CD4-positive, alpha-beta T cell (primary cell): ENCODE measurements at regions not wholly inside any gene's neighbourhood (a gene's known extent, or its start where the extent isn't known, plus 50 kb on each side); places are given as distances from the start of the nearest gene placed in this dataset.

Experiments used
- ATAC-seq: fragments of 200-7000 bp; cut with Tn5 transposase; one replicate; pipeline ENCODE4 v1.10.0; 2022; ENCODE audit warnings: mild to moderate bottlenecking; ENCODE audit not compliant: poor library complexity
- CTCF ChIA-PET: fragments of 350-600 bp; sonication (Branson Sonifier 250); formaldehyde crosslinking; loops from one replicate; lab custom pipeline; 2021; ENCODE audit warnings: antibody characterized with exemption, inconsistent platforms; lab: Charles Lee
- POLR2A ChIA-PET: fragments of 350-600 bp; sonication (Branson Sonifier 250); formaldehyde crosslinking; loops from one replicate; lab custom pipeline; 2021; ENCODE audit warnings: antibody characterized with exemption, inconsistent platforms; lab: Charles Lee
- DNase-seq, 14 experiments: peaks; one replicate each; pipeline ENCODE4 v3.0.0-alpha.2; 2013 to 2020; ENCODE audit warnings: mixed read lengths in 2 of 14
- H3K27ac ChIP-seq, 2 donors: one replicate each; pipeline versions ENCODE4 v1.5.1 to v1.7.0; 2013; ENCODE audit warnings: low read length in 2 of 2, low read depth in 1 of 2, mild to moderate bottlenecking in 1 of 2
- H3K27me3 ChIP-seq, 2 experiments: 1 replicate in 1 of 2; 2 replicates in 1 of 2; pipeline versions ENCODE4 v1.6.1 to v1.7.0; 2013; ENCODE audit warnings: low read length in 2 of 2, control low read depth in 1 of 2, mild to moderate bottlenecking in 1 of 2, moderate library complexity in 1 of 2; ENCODE audit not compliant: insufficient read depth in 2 of 2, control insufficient read depth in 1 of 2
- H3K36me3 ChIP-seq: one replicate; pipeline ENCODE4 v1.6.1; 2013; ENCODE audit warnings: low read length, control low read depth; ENCODE audit not compliant: insufficient read depth
- H3K4me1 ChIP-seq: one replicate; pipeline ENCODE4 v1.6.1; 2013; ENCODE audit warnings: low read length, control low read depth; ENCODE audit not compliant: insufficient read depth
- H3K4me3 ChIP-seq: one replicate; pipeline ENCODE4 v1.5.1; 2013; ENCODE audit warnings: mild to moderate bottlenecking, low read length, moderate library complexity
- H3K9me3 ChIP-seq, 2 experiments: 1 replicate in 1 of 2; 2 replicates in 1 of 2; pipeline versions ENCODE4 v1.6.1 to v1.7.0; 2013; ENCODE audit warnings: low read length in 2 of 2, mild to moderate bottlenecking in 2 of 2, control low read depth in 1 of 2, moderate library complexity in 1 of 2; ENCODE audit not compliant: control insufficient read depth in 1 of 2, insufficient read depth in 1 of 2
- H3K27ac Mint-ChIP-seq: one replicate; pipeline ENCODE4 v1.8.0; 2020; ENCODE audit warnings: mixed read lengths
- H3K27me3 Mint-ChIP-seq: one replicate; pipeline ENCODE4 v1.8.0; 2021; ENCODE audit warnings: mixed read lengths
- H3K36me3 Mint-ChIP-seq: one replicate; pipeline ENCODE4 v1.8.0; 2021; ENCODE audit warnings: low read depth, mixed read lengths
- H3K4me1 Mint-ChIP-seq: one replicate; pipeline ENCODE4 v1.8.0; 2021; ENCODE audit warnings: low read depth, mixed read lengths
- H3K4me3 Mint-ChIP-seq: one replicate; pipeline ENCODE4 v1.8.0; 2020; ENCODE audit warnings: mild to moderate bottlenecking, mixed read lengths
- H3K9me3 Mint-ChIP-seq: one replicate; pipeline ENCODE4 v1.8.0; 2020; ENCODE audit warnings: mixed read lengths
- CTCF ChIP-seq: fragments of 200-600 bp; IDR thresholded peaks from one replicate; pipeline ENCODE4 v1.8.0; 2022; ENCODE audit warnings: antibody characterized with exemption, mild to moderate bottlenecking
- intact Hi-C, 2 experiments: fragments of 100-400 bp; cut with DNase I in 1 of 2; cut with micrococcal nuclease in 1 of 2; formaldehyde crosslinking; loops; one replicate each; pipeline versions ENCODE4 v1.15.1 to v1.9.0; 2023 to 2025; cut with DNase I, micrococcal nuclease

GRCh38 chr7:28304290-28304689 is 108.0 kb upstream of the CREB5 start:
- Histone ChIP-seq H3K4me3 (no peak overlapping the region), H3K4me1 (no peaks in the 10 kb centered on the region), H3K9me3 (no peaks in the 10 kb centered on the region), H3K36me3 (no peaks in the 10 kb centered on the region), H3K27ac (no peak overlapping the region), H3K27me3 (no peaks in the 10 kb centered on the region)
- Mint-ChIP-seq H3K27ac (no peak overlapping the region), H3K4me1 (no peaks in the 10 kb centered on the region), H3K36me3 (no peaks in the 10 kb centered on the region), H3K27me3 (no peaks in the 10 kb centered on the region), H3K9me3 (no peaks in the 10 kb centered on the region), H3K4me3 (no peak overlapping the region)
- DNase-seq: no peak
- intact Hi-C loops: no loop called here
- ChIA-PET POLR2A (no interaction called here), CTCF (interaction anchor here (0.6 kb wide), 1 partner anchor 13 kb away, joined by 3 read pairs; no protein-coding TSS in a partner anchor)
- no peak for TF ChIP-seq CTCF
- ATAC-seq: no peak

- H3K27me3 ChIP-seq: peaks cover under 1 to 12% of the 10 kb centered on the region in 2 experiments
- no peak overlapping the region for H3K4me3 ChIP-seq
- DNase-seq (no peak), ATAC-seq (no peak)
- intact Hi-C loops: no loop called here
- no peaks in the 10 kb centered on the region for H3K36me3 ChIP-seq
- H3K4me1 ChIP-seq: no peaks in the 10 kb centered on the region
- POLR2A ChIA-PET: no interaction called here
- no peak overlapping the region for H3K27ac ChIP-seq
- H3K36me3 Mint-ChIP-seq: no peaks in the 10 kb centered on the region
- H3K4me1 Mint-ChIP-seq: no peaks in the 10 kb centered on the region
- CTCF ChIA-PET: no interaction called here
- peaks cover 0 to 3% of the 10 kb centered on the region in 2 experiments for H3K9me3 ChIP-seq
- H3K4me3 Mint-ChIP-seq: no peak overlapping the region
- no peak overlapping the region for H3K27ac Mint-ChIP-seq
- peaks cover 34% of the 10 kb centered on the region for H3K27me3 Mint-ChIP-seq
- TF ChIP-seq CTCF: no peak
- H3K9me3 Mint-ChIP-seq: no peaks in the 10 kb centered on the region
Observed at GRCh38 chr7:28309704-28310459, 102.4 kb upstream of the CREB5 start.

GRCh38 chr7:28310460-28310848 is 101.9 kb upstream of the CREB5 start:
- peaks cover 39% of the 10 kb centered on the region for H3K27me3 Mint-ChIP-seq
- ATAC-seq (no peak), DNase-seq (no peak)
- no peak overlapping the region for H3K27ac Mint-ChIP-seq
- no peak overlapping the region for H3K4me3 Mint-ChIP-seq
- H3K36me3 ChIP-seq: no peaks in the 10 kb centered on the region
- no peaks in the 10 kb centered on the region for H3K4me1 ChIP-seq
- CTCF ChIA-PET: no interaction called here
- peaks cover 0 to 3% of the 10 kb centered on the region in 2 experiments for H3K9me3 ChIP-seq
- H3K4me1 Mint-ChIP-seq: no peaks in the 10 kb centered on the region
- TF ChIP-seq CTCF: no peak
- no peaks in the 10 kb centered on the region for H3K36me3 Mint-ChIP-seq
- no peak overlapping the region for H3K27ac ChIP-seq
- POLR2A ChIA-PET: no interaction called here
- peaks cover 6 to 12% of the 10 kb centered on the region in 2 experiments for H3K27me3 ChIP-seq
- H3K9me3 Mint-ChIP-seq: no peaks in the 10 kb centered on the region
- intact Hi-C loops: no loop called here
- H3K4me3 ChIP-seq: no peak overlapping the region
